ENCODE measurements at regions not wholly inside any gene's neighbourhood (a gene's known extent, or its start where the extent isn't known, plus 50 kb on each side); places are given as distances from the start of the nearest gene placed in this dataset.
"Not testable (repeated sequence)": the region's sequence is repeated elsewhere in the genome, so short reads cannot be mapped to it uniquely, and the experiment has no call there.

DNA sequence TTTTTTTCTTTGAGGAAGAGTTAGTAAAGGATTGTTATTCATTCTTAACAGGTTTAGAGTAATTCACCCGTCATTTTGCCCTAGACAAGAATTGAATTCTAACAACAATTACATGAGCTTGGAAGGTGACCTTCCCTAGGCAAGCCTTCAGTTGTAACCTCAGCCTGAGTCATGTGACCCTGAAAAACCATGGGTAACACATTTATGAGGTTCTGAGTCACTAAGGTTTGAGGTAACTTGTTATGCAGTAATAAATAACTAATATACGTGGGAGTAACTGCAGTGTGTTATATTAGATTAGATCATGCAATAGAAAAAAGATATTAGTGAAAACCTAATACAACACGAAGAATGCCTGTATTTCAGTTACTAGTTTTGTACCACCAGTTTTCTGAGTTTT lies 237.6 kb upstream of the NDN start:
- DNase-seq (ENCODE audit: low spot score): no peak

- no peak for DNase-seq (ENCODE audit: low spot score)
Observed at GRCh38 chr15:23954931-23955330, 267.8 kb upstream of the NDN start.

DNA sequence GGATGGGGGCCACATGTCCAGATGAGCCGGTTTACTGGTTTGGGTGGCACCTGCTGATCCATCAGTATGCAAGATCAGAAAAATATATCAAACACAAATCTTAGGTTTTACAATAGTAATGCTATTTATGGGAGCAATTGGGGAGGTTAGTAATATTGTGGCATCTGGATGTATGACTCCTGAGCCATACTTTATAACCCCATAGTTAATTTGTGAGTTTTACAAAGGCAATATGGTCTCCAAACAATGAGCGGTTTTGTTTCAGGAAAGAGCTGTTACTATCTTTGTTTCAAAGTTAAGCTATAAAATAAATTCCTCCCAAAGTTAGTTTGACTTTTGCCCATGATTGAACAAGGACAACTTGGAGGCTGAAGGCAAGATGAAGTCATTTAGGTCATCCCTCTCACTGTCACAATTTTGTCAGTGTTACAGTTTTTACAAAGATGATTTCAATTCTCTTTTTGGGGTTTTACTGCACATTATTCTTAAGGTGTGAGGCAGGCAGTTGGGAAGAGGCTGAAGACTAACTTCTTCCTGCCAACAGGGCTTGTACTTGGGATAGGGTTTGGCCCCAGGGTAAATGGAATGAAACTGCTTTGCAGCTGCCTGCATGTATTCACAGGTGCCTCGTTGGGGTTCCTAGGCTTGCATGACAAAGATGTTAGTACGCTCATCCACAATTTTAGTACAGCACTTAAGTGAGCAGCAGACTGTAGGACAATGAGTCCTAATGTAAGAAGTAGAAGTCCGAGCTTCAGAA lies 296.6 kb upstream of the NDN start:
- no peak for DNase-seq (ENCODE audit: low spot score)

DNA sequence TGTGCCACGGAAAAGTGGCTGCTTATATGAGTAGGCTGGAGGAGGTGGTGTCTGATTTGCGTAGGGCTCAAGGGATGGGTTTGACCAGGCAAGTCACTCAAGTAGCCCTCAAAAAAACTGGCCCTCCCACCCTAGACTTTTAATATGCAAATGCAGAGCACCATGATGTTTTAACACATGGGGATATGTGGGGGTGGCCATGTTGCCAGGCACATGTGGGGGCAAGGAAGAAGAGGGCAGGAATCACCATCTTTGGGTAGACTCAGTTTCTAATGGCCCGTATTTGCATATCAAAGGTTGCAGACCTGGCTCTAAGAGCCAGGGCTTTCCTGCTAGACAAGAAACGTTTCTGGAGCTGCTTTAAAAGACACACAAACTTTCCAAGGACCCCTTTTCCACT lies 307.2 kb upstream of the NDN start:
- DNase-seq (ENCODE audit: low spot score): no peak

DNA sequence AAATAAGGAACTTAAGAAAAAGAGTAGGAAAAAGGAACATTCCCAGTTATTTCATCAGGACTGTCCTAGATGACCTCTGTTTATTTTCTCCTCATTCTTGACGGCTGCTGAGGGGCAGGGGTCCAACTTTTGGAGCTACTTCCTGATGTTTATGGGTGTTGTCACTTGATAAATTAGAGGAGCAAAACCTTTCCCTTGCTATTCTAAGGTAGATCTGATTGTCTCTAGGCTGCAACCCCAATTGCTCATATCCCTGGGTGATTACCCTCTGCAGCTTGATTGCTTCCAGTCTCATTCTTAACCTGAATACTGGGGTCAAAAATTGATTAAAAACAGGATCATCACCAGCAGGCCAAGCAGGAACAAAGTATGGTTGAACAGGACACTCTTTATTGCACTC lies 311.0 kb upstream of the NDN start:
- DNase-seq (ENCODE audit: low spot score): no peak

DNA sequence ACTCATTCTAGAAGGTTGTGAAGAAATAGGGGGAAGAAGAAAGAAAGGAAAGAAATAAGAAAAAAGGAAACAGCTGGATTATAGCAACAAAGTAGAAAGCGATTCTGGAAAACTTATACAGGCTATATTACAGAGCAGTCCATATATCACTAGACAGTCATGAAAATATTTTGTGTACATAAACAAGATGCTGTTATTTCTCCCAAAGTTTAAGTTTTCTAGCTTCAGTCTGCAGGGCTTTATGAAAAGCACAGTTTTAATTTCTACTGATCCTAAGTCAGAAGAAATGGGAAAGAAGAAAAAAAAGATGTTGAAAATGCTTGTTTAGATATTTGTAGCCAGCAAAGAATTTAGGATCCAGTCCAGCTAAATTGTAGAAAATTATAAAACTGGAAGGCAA lies 321.4 kb upstream of the NDN start:
- no peak for DNase-seq (ENCODE audit: low spot score)

- no peak for DNase-seq (ENCODE audit: low spot score)
Observed at GRCh38 chr15:24017470-24017869, 330.4 kb upstream of the NDN start.

GRCh38 chr15:24039683-24040082 lies 352.6 kb upstream of the NDN start:
- no peak for DNase-seq (ENCODE audit: low spot score)

DNA sequence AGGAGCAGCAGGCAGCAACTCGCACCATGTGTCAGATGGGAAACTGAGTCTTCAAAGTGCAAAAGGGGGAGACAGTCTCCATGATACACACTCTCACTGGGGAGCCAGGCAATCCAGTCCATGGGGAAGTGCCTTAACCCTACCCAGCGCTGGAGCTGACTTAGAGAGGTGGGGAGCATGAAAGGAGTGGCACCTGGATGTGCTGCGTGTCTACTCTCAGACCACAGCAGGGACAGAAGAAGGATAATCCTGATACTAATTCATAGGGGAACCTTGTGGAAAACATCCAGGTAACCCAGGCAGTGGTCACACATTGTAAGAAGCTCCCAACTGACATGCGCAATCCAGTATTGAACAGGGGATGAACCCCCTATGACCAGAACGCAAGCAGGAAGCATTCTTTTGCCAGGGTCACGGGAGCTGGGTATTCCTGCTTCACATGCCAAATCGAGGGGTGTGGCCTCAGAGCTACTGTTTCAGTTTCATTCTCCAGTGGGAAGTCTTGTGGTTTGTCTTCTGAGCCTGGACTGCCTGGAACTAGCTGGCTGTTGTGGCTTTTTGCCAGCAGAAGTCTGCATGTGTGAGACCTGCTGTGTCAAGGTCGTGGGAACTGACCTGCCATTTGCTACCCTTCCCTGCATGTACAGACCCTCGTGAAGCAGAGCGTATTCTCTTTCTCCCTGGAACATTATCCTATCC lies 367.6 kb upstream of the NDN start:
- DNase-seq (ENCODE audit: low spot score): no peak

GRCh38 chr15:24067733-24068501 lies 380.8 kb upstream of the NDN start:
- DNase-seq (ENCODE audit: low spot score): no peak

- DNase-seq (ENCODE audit: low spot score): no peak
Observed at GRCh38 chr15:24075420-24076089, 388.4 kb upstream of the NDN start.

DNA sequence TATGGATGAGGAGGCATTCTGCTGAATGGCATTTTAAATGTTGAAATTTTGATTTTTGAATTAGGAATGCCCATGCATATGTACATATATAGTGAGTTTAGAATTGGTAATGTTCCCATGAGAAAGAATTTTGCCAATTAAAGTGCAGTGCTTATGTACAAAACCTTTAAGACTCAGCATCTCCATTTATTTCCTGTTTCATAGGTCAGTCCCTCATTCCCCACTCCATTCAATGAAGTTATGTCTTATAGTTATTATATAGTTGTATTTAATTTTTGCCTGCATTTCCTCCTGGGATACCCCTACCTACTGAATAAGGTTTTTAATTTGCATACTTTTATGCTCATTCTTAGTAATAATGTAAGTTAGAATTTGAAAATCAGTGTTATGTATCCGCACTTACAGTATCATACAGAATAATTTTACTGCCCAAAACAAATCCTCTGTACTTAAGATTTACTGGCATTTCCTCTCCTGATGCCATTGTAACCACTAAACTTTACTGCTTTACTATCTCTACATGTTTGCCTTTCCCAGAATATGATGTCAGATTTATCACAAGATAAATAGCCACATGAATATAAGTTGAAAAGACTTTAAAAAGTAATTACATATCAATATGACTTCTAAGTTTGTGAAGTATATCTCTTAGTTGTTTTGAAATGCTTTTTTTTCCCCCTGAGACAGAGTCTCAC lies 389.1 kb upstream of the NDN start:
- DNase-seq (ENCODE audit: low spot score): no peak

- DNase-seq (ENCODE audit: low spot score): no peak
Observed at GRCh38 chr15:24078310-24079029, 391.4 kb upstream of the NDN start.

GRCh38 chr15:24088941-24089340 lies 401.8 kb upstream of the NDN start:
- not testable (repeated sequence) for DNase-seq (ENCODE audit: low spot score)

- DNase-seq (ENCODE audit: low spot score): not testable (repeated sequence)
Observed at GRCh38 chr15:24101503-24101902, 414.4 kb upstream of the NDN start.

- DNase-seq (ENCODE audit: low spot score): not testable (repeated sequence)
Observed at GRCh38 chr15:24107524-24107923, 420.4 kb upstream of the NDN start.

GRCh38 chr15:24107948-24108347 lies 420.8 kb upstream of the NDN start:
- DNase-seq (ENCODE audit: low spot score): not testable (repeated sequence)

GRCh38 chr15:24108349-24108748 lies 421.2 kb upstream of the NDN start:
- not testable (repeated sequence) for DNase-seq (ENCODE audit: low spot score)

GRCh38 chr15:24139622-24140021 lies 452.5 kb upstream of the NDN start:
- DNase-seq (ENCODE audit: low spot score): not testable (repeated sequence)

GRCh38 chr15:24145070-24145469 lies 458.0 kb upstream of the NDN start:
- DNase-seq (ENCODE audit: low spot score): not testable (repeated sequence)

DNA sequence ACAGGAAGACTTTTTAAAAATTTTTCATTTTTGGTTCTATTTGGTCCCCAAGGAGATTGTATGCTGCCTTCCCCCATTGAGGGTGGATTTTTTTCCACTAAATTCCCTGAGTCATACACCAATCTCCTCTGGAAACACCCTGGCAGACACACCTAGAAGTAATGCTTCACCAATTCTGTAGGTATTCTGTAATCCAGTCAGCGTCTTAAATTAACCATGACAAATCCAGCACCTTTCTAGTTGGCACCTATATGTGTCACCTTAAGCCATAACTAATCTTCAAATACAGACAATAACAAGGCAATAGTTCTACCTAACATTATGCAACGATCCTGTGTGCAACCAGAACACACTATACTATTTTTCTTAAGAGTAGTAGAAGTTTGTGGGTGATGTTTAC lies 459.1 kb upstream of the NDN start:
- no peak for DNase-seq (ENCODE audit: low spot score)
